ENCODE measurements at regions not wholly inside any gene's neighbourhood (a gene's known extent, or its start where the extent isn't known, plus 50 kb on each side); places are given as distances from the start of the nearest gene placed in this dataset.

- DNase-seq (ENCODE audit: low read depth), result no peak
These were observed 430.8 kb upstream of the PTBP2 start for GRCh38 chr1:96290801-96291200.

GRCh38 chr1:96291468-96291867 is 430.1 kb upstream of the PTBP2 start:
- DNase-seq (ENCODE audit: low read depth), result no peak

- no peak for DNase-seq (ENCODE audit: low read depth)
These were observed 429.4 kb upstream of the PTBP2 start for GRCh38 chr1:96292141-96292540.

GRCh38 chr1:96296991-96297390 is 424.6 kb upstream of the PTBP2 start:
- DNase-seq (ENCODE audit: low read depth), result no peak

- peak; percentile 62 for DNase-seq (ENCODE audit: low read depth)
These were observed 414.6 kb upstream of the PTBP2 start for GRCh38 chr1:96306809-96307560.

GRCh38 chr1:96308314-96308713 is 413.3 kb upstream of the PTBP2 start:
- no peak for DNase-seq (ENCODE audit: low read depth)

GRCh38 chr1:96309783-96310182 is 411.8 kb upstream of the PTBP2 start:
- peak; percentile 78 for DNase-seq (ENCODE audit: low read depth)

GRCh38 chr1:96313216-96313615 is 408.4 kb upstream of the PTBP2 start:
- peak; percentile 80 for DNase-seq (ENCODE audit: low read depth)

- DNase-seq (ENCODE audit: low read depth), result peak; percentile 57
These were observed 392.5 kb upstream of the PTBP2 start for GRCh38 chr1:96329121-96329520.

- no peak for DNase-seq (ENCODE audit: low read depth)
These were observed 390.0 kb upstream of the PTBP2 start for GRCh38 chr1:96331596-96331995.

- DNase-seq (ENCODE audit: low read depth), result no peak
These were observed 387.9 kb upstream of the PTBP2 start for GRCh38 chr1:96333522-96334235.

GRCh38 chr1:96334236-96334557 is 387.4 kb upstream of the PTBP2 start:
- no peak for DNase-seq (ENCODE audit: low read depth)

- DNase-seq (ENCODE audit: low read depth), result no peak
These were observed 383.0 kb upstream of the PTBP2 start for GRCh38 chr1:96338622-96339021.

GRCh38 chr1:96340686-96341085 is 380.9 kb upstream of the PTBP2 start:
- DNase-seq (ENCODE audit: low read depth), result no peak

GRCh38 chr1:96346719-96347118 is 374.9 kb upstream of the PTBP2 start:
- DNase-seq (ENCODE audit: low read depth), result peak; percentile 13

- no peak for DNase-seq (ENCODE audit: low read depth)
These were observed 371.7 kb upstream of the PTBP2 start for GRCh38 chr1:96349896-96350295.

GRCh38 chr1:96352733-96353132 is 368.9 kb upstream of the PTBP2 start:
- DNase-seq (ENCODE audit: low read depth), result no peak

GRCh38 chr1:96355521-96355920 is 366.1 kb upstream of the PTBP2 start:
- no peak for DNase-seq (ENCODE audit: low read depth)

GRCh38 chr1:96355961-96356360 is 365.6 kb upstream of the PTBP2 start:
- no peak for DNase-seq (ENCODE audit: low read depth)

- no peak for DNase-seq (ENCODE audit: low read depth)
These were observed 364.3 kb upstream of the PTBP2 start for GRCh38 chr1:96357141-96357765.

GRCh38 chr1:96358057-96358456 is 363.5 kb upstream of the PTBP2 start:
- no peak for DNase-seq (ENCODE audit: low read depth)

GRCh38 chr1:96360036-96360795 is 361.4 kb upstream of the PTBP2 start:
- peak; percentile 47 for DNase-seq (ENCODE audit: low read depth)
